ENCODE measurements at regions not wholly inside any gene's neighbourhood (a gene's known extent, or its start where the extent isn't known, plus 50 kb on each side); places are given as distances from the start of the nearest gene placed in this dataset.

DNA sequence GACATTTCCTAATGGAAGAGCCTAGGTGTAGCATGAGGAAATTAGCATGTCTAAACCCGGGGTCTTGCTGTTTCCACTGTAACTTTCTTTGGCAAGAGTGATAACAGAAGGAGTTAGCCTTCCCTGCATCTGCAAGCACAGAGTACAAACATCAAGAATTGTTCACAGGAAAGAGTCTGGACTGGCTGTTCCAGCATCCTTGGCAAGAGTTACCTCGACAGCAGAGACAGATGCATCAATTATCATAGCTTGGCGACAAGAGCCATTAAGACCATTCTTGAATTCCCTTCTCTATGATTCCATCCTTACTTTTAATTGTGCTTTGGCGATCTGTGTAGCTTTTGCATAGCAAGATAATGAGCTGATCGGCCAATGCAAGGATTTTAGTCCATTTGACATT, 82.8 kb upstream of the RALGPS2 start:
- POLR2A ChIA-PET: no interaction called here
- H2AFZ ChIP-seq (ENCODE audit: low read depth, low read length, poor library complexity, severe bottlenecking): no peak overlapping the region
- no peaks in the 10 kb centered on the region for H4K20me1 ChIP-seq (ENCODE audit: insufficient read depth)
- intact Hi-C loops (cut with micrococcal nuclease): no loop called here
- no peak overlapping the region for H3K4me2 ChIP-seq (ENCODE audit: low read length)
- no peaks in the 10 kb centered on the region for H3K4me1 ChIP-seq (ENCODE audit: control insufficient read depth in 1 of 2, insufficient read depth in 2 of 2, low read length in 2 of 2)
- no peaks in the 10 kb centered on the region for H3K36me3 ChIP-seq (ENCODE audit: control insufficient read depth in 1 of 2, insufficient read depth in 2 of 2, low read length in 2 of 2)
- TF ChIP-seq CBX3 (IDR thresholded peaks at IDR 0.05; ENCODE audit: low read depth): no peak
- TF ChIP-seq RAD21 (IDR thresholded peaks at IDR 0.05; ENCODE audit: low read depth): no peak
- no peak for TF ChIP-seq ATF3 (IDR thresholded peaks at IDR 0.05)
- TF ChIP-seq, protein P1, sequence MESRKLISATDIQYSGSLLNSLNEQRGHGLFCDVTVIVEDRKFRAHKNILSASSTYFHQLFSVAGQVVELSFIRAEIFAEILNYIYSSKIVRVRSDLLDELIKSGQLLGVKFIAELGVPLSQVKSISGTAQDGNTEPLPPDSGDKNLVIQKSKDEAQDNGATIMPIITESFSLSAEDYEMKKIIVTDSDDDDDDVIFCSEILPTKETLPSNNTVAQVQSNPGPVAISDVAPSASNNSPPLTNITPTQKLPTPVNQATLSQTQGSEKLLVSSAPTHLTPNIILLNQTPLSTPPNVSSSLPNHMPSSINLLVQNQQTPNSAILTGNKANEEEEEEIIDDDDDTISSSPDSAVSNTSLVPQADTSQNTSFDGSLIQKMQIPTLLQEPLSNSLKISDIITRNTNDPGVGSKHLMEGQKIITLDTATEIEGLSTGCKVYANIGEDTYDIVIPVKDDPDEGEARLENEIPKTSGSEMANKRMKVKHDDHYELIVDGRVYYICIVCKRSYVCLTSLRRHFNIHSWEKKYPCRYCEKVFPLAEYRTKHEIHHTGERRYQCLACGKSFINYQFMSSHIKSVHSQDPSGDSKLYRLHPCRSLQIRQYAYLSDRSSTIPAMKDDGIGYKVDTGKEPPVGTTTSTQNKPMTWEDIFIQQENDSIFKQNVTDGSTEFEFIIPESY (IDR thresholded peaks at IDR 0.05; ENCODE audit: extremely low read depth, insufficient replicate concordance, low read length): no peak
- no peak for TF ChIP-seq ZNF274 (IDR thresholded peaks at IDR 0.05; ENCODE audit: low read depth, low read length)
- TF ChIP-seq EZH2phosphoT487 (IDR thresholded peaks at IDR 0.05; ENCODE audit: borderline replicate concordance): no peak
- no peak for TF ChIP-seq CEBPB (IDR thresholded peaks at IDR 0.05; ENCODE audit: low read depth)
- no peak for TF ChIP-seq MAX (IDR thresholded peaks at IDR 0.05)
- no peak for TF ChIP-seq POLR2A (IDR thresholded peaks at IDR 0.05; ENCODE audit: borderline replicate concordance, extremely low read depth, insufficient read depth, insufficient read length)
- TF ChIP-seq POLR2AphosphoS5 (IDR thresholded peaks at IDR 0.05; ENCODE audit: low read depth, low read length): no peak
- no peak for TF ChIP-seq JUND (IDR thresholded peaks at IDR 0.05)
- no TSS peak for BruUV-seq (replicated peaks)
- H3K9me3 ChIP-seq (ENCODE audit: control insufficient read depth in 1 of 2, insufficient read depth in 1 of 2, low read depth in 1 of 2, low read length in 2 of 2): no peaks in the 10 kb centered on the region
- CTCF ChIA-PET: no interaction called here
- RAD21 ChIA-PET (ENCODE audit: low non-redundant PET in 1 of 2, low total read pairs in 2 of 2, uncharacterized antibody in 2 of 2, unreplicated experiment in 2 of 2): no interaction called here
- H3K4me3 ChIP-seq (replicated peaks in 1 of 2; ENCODE audit: low read depth in 1 of 2, low read length in 2 of 2): no peak overlapping the region
- no peak overlapping the region for H3K27ac ChIP-seq (ENCODE audit: low read depth, low read length)
- no peaks in the 10 kb centered on the region for H3K27me3 ChIP-seq (ENCODE audit: insufficient read depth, low read length)
- H3K9ac ChIP-seq (ENCODE audit: low read length): no peak overlapping the region
- DNase-seq (ENCODE audit: low read depth, low spot score): no peak
- no peaks in the 10 kb centered on the region for H3K79me2 ChIP-seq (ENCODE audit: insufficient read depth, low read length)
- no peak for ATAC-seq
- 0 out of 2 replicates have a peak, but pooled peaks cover 3% of the 10 kb centered on the region for H3K9me2 ChIP-seq (ENCODE audit: insufficient read depth)
